ENCODE measurements at regions not wholly inside any gene's neighbourhood (a gene's known extent, or its start where the extent isn't known, plus 50 kb on each side); places are given as distances from the start of the nearest gene placed in this dataset.

GRCh38 chr2:57291209-57291608 lies 755.4 kb upstream of the VRK2 start:
- Histone ChIP-seq H3K4me3 (no peak overlapping the region), H3K9me3 (no peaks in the 10 kb centered on the region), H3K36me3 (no peaks in the 10 kb centered on the region), H3K27me3 (no peaks in the 10 kb centered on the region), H3K27ac (no peak overlapping the region), H3K4me1 (no peaks in the 10 kb centered on the region)
- intact Hi-C loops (cut with DNase I) = no loop called here
- ATAC-seq (no peak), DNase-seq (no peak)
- TF ChIP-seq, protein P1, sequence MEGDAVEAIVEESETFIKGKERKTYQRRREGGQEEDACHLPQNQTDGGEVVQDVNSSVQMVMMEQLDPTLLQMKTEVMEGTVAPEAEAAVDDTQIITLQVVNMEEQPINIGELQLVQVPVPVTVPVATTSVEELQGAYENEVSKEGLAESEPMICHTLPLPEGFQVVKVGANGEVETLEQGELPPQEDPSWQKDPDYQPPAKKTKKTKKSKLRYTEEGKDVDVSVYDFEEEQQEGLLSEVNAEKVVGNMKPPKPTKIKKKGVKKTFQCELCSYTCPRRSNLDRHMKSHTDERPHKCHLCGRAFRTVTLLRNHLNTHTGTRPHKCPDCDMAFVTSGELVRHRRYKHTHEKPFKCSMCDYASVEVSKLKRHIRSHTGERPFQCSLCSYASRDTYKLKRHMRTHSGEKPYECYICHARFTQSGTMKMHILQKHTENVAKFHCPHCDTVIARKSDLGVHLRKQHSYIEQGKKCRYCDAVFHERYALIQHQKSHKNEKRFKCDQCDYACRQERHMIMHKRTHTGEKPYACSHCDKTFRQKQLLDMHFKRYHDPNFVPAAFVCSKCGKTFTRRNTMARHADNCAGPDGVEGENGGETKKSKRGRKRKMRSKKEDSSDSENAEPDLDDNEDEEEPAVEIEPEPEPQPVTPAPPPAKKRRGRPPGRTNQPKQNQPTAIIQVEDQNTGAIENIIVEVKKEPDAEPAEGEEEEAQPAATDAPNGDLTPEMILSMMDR (IDR thresholded peaks at IDR 0.05) = no peak

DNA sequence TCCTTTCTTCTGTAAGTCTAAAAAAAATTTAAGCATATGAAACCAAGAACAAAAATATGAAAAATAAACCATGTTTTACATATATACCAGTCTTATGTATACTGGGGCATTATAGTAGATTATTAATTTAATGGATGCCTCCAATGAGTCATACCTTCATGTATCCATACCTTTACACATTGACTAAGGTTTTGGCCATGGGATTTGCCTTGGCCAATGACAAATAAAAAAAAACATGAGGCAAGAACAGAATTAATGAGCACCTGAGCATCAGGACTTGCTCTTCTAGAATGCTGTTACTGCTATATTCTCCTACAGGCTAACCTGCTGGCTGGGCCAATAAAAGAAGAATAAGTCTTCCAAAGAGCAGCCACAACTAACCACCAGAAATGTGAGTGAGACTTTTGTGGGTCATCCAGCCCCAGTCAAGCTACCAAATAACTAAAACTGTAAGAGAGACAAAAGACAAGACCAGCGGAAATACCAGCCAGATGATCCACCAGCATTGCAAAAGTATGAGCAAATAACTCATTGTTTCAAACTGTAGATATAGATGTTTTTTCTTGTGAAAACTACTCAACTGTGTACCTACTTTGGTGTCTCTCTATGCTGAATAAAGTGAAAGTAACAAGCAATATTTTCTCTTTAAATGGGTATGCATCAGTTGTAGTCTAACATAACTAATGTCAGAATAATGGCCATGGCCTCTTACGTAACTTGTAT lies 749.6 kb upstream of the VRK2 start:
- intact Hi-C loops (cut with DNase I) = no loop called here
- Histone ChIP-seq H3K27me3 (no peaks in the 10 kb centered on the region), H3K27ac (no peak overlapping the region), H3K4me3 (no peak overlapping the region), H3K36me3 (no peaks in the 10 kb centered on the region), H3K9me3 (no peaks in the 10 kb centered on the region), H3K4me1 (no peaks in the 10 kb centered on the region)
- ATAC-seq (no peak), DNase-seq (no peak)
- TF ChIP-seq, protein P1 (IDR thresholded peaks at IDR 0.05) = no peak

- DNase-seq (no peak), ATAC-seq (no peak)
- Histone ChIP-seq H3K27ac (no peak overlapping the region), H3K27me3 (no peaks in the 10 kb centered on the region), H3K4me1 (no peaks in the 10 kb centered on the region), H3K36me3 (no peaks in the 10 kb centered on the region), H3K9me3 (no peaks in the 10 kb centered on the region), H3K4me3 (no peak overlapping the region)
- TF ChIP-seq, protein P1 (IDR thresholded peaks at IDR 0.05) = no peak
- intact Hi-C loops (cut with DNase I) = no loop called here
These were observed 732.9 kb upstream of the VRK2 start for GRCh38 chr2:57313678-57314077.

GRCh38 chr2:57314682-57315081 lies 731.9 kb upstream of the VRK2 start:
- no peak for DNase-seq
- intact Hi-C loops (cut with DNase I) = no loop called here
- Histone ChIP-seq H3K27me3 (no peaks in the 10 kb centered on the region), H3K27ac (no peak overlapping the region), H3K4me1 (no peaks in the 10 kb centered on the region), H3K4me3 (no peak overlapping the region), H3K36me3 (no peaks in the 10 kb centered on the region), H3K9me3 (no peaks in the 10 kb centered on the region)
- ATAC-seq = no peak
- TF ChIP-seq, protein P1 (IDR thresholded peaks at IDR 0.05) = no peak

GRCh38 chr2:57330447-57330846 lies 716.2 kb upstream of the VRK2 start:
- TF ChIP-seq, protein P1 (IDR thresholded peaks at IDR 0.05) = no peak
- Histone ChIP-seq H3K36me3 (no peaks in the 10 kb centered on the region), H3K27me3 (no peaks in the 10 kb centered on the region), H3K4me3 (no peak overlapping the region), H3K9me3 (no peaks in the 10 kb centered on the region), H3K4me1 (no peaks in the 10 kb centered on the region), H3K27ac (no peak overlapping the region)
- DNase-seq (no peak), ATAC-seq (no peak)
- intact Hi-C loops (cut with DNase I) = no loop called here

DNA sequence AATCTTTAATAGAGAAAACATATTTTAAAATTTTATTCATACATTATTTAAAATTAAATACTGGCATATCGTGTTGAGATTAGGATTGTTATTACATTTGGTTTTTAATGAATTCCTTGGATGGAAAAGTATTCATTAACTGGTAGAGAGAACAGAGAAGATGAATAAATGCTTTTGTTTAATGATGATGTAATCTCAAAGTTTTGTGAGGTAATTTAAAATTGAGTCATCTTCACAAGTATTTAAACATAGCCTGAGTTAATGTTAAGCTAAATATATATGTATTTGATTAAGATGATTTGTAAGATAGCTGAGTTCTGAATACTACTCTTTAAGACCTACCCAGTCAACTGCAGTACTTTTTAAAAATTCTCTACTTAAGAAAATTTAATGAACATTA lies 713.4 kb upstream of the VRK2 start:
- H3K4me3 ChIP-seq = no peak overlapping the region
- H3K4me1 ChIP-seq = no peaks in the 10 kb centered on the region
- DNase-seq = no peak
- no peak overlapping the region for H3K27ac ChIP-seq
- TF ChIP-seq, protein P1 (IDR thresholded peaks at IDR 0.05) = no peak
- H3K36me3 ChIP-seq = no peaks in the 10 kb centered on the region
- no peak for ATAC-seq
- H3K27me3 ChIP-seq = no peaks in the 10 kb centered on the region
- no peaks in the 10 kb centered on the region for H3K9me3 ChIP-seq
- intact Hi-C loops (cut with DNase I) = no loop called here
